ENCODE measurements at regions not wholly inside any gene's neighbourhood (a gene's known extent, or its start where the extent isn't known, plus 50 kb on each side); places are given as distances from the start of the nearest gene placed in this dataset.

DNA sequence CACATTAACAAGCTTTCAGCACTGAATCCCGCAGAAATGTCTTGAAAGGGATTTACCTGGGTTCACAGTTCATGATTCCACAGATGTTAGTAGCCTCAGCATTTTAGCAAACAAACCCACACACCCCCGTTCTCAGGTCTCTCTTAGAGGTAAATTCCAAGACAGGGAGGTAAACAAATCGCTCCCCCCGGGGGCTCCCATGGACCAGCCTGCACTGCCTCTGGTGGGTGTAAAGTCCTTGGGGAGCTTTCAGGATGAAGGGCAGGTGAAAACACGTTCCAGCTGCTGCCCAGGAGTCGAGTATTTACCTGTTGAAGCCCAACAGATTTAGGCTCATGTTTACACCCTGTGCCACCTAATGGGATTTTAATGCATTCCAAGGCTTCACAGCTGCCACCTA lies 187.0 kb upstream of the FOXQ1 start:
- in situ Hi-C loops (cut with HindIII; ENCODE audit: low sequenced_read_pairs) = loop anchor here (5.0 kb wide), 1 partner anchor 32 kb away; no protein-coding TSS in a partner anchor

DNA sequence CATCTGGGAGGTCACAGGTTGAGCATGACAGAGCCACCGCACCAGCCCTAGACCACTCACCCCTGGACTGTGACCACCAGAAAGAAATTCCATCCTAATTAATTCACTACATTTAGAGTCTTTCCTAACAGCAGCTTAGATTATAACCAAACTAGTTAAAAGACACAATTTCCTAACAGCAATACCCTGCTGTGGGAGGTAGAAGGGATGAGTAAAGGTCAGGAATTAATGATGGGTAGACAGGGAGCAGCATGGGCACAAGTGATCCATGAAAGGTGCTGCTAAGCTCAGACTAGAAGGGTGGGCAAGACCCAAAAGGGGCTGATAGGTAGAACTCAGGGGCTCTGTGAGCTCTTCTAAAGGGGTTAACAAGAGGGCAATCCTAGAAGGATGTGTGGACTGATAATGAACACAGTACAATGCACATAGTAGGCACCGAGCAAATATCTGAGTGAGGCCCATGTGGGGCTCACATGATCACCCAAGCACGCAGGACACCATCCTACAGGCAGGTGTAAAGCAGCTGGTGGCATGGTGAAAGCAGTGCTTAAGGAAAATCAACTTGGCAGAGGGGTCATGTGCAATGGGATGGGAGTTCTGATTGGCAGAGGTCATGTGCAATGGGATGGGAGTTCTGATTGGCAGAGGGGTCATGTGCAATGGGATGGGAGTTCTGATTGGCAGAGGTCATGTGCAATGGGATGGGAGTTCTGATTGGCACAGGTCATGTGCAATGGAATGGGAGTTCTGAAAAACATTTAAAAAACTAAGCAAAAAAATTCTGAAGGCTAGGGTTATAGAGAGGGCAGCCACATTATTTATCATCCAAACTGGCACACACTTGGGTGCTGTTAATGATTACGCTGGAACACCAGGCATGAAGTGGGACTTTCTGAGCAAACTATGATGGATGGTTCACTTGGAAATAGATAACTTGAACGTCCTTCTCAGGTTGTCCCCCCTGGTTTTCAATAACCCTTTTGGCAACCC lies 188.2 kb upstream of the FOXQ1 start:
- in situ Hi-C loops (cut with HindIII; ENCODE audit: low sequenced_read_pairs) = loop anchor here (5.0 kb wide), 1 partner anchor 34 kb away; no protein-coding TSS in a partner anchor

DNA sequence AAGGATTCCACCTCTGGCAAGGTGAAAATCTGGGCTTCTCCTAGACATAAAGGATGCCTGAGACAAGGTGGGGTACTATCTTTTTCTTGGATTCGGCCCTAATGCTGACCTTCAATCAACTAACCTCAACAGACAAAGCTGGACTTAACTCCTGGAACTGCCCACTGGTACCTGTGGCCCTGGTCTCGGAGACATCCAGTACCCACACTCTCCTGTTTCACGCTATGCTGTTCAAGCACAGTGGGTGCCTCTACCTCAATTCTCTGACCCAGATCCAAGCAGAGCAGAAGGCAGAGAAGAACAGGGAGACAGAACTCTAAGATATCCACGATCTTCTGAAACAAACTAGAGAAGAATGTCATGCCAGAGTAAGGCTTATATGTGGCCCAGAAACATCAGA lies 189.8 kb upstream of the FOXQ1 start:
- in situ Hi-C loops (cut with HindIII; ENCODE audit: low sequenced_read_pairs) = loop anchor here (5.0 kb wide), 1 partner anchor 35 kb away; no protein-coding TSS in a partner anchor

DNA sequence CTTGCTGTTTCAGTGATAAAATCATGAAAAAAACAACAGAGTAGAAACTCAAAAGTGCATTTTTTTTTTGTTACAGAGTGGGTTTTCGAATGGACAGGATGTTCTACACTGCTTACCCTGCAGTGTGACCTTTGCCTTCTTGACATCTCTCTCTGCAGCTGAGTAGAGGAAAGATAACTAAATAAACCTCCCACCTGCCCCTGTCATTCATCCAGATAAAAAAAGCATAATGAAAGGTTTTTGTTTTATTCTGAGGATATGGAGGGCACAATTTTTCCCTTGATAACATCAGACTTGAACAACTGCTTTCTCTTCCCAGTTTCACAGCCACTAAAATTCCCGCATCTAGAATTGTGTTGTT lies 193.6 kb upstream of the FOXQ1 start:
- in situ Hi-C loops (cut with HindIII; ENCODE audit: low sequenced_read_pairs) = no loop called here

DNA sequence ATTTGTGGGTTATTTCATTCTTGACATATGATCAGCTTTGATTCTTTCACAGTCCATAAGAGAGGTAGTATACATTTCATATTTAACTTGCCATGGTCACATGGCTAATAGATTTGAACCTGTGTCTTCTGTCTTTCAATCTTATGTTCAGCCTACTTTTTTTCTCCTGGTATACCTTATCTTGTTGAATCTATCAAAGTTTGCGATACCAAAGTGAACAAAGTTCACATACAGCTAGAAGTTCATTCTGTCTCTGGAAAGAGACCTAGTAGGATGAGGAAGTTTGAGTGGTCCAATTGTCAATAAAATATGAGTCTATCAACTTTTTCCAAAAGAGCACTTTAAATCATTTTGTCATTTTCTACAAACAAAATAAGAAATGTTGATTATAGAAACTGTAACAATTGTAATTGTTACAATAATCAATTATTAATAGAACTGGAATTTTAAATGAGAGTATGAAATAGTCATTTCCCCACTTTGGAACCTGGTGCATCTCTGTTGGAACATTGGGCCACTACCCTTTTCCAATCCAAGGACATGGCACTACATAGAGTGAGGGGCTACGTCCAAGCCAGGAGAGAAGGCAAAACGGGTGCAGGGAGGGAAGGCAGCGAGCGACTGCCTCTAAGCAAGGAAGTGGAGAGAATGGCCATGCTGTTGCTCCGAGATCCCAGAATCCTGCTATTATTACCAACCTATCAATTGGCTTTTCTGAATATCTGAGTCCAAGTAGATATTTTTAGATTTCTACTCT lies 194.2 kb upstream of the FOXQ1 start:
- in situ Hi-C loops (cut with HindIII; ENCODE audit: low sequenced_read_pairs) = no loop called here

DNA sequence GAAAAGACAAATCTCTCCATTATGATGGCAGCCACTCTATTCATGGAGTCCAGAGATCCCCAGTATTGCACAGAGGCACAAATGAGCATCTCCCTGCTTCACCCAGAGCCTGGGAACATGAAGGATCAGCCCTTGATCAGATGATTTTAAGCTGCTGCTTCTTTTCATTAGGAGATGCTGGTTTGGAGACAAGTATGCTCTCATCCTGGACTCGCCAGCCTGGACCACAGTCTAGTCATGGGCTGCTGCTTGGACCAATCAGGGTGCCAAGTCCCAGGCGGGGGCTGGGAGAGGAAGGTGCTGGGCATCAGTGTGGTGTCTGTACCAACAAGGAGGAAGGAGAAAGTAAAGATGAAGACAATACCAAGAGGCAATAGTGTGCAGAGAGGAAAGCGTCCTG lies 195.7 kb upstream of the FOXQ1 start:
- in situ Hi-C loops (cut with HindIII; ENCODE audit: low sequenced_read_pairs) = no loop called here

DNA sequence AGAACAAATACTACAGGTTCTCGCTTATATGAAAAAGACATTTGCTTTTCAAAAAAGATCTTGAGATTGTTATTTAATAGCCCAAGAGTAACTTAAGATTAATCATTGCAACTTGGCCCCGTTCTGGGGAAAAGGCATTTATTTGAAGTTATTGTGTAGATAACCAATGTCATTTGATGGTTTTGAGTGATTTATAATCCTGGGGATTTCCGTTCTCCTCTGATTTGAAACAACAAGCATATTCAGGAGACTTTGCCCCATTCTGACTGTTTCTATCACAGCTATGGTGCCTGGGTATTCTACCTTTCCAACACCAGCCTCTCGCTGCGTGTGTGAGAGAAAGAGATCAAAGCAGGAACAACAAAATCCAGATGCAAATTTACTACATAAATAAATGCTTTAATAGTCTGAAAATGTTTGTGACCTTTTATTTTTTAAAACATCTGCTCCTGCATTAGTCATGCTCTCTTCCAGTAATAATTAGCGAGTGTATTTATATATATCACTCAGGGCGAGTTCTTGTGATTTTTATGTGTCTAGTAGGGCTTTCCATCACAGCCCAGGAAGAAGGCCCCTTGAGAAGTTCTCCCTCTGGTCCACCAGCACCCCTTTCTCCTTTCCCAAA lies 197.9 kb upstream of the FOXQ1 start:
- in situ Hi-C loops (cut with HindIII; ENCODE audit: low sequenced_read_pairs) = no loop called here

DNA sequence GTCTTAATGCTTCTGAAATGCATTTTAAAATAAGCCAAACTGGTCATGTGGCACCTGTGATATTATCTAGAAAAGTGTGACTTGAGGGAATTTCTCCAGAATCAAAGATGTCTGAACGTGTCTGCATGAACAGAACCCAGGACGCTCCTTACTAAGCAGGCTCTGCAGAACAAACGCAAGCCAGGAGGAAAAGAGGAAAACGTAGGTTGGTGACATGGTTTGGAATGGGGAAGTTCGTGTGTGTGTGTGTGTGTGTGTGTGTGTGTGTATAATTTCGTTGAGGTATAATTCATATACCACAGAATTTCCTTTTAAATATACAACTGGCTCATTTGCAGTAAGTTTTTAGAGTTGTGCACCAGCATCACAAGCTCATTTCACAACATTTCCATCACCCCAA lies 200.5 kb upstream of the FOXQ1 start:
- in situ Hi-C loops (cut with HindIII; ENCODE audit: low sequenced_read_pairs) = no loop called here

DNA sequence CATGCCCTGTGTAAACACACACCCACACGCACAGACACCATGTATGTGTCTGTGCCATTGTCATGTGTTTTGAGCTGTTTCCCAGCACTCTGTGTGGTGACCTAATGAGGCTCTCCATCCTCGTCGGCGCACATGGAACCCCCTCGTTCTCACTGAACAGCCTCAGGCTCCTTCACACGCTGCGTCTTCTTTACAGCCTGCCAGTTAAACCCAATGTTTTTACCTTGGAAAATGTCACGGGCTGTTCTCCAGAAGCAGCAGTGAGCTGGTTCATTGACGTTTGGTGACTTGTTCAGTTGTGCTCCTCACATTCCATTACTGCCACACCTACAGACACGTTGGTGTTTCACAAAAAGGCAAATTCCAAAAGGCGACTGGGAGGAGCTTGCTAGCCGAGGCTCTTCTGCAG lies 201.0 kb upstream of the FOXQ1 start:
- in situ Hi-C loops (cut with HindIII; ENCODE audit: low sequenced_read_pairs) = no loop called here

DNA sequence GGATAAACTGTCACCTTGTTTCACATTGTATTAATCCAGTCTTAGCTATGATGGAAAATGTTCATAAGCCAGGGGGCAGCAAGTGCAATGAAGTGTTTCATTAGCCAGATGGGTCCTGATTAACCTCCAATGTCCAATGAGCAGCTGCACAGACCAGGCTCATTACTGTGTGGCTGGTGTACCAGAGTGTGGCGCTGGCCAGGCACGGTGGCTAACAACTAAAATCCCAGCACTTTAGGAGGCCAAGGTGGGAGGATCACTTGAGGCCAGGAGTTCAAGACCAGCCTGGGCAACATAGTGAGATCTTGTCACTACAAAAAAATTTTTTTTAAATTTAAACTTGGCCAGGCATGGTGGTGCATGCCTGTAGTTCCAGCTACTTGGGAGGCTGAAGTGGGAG lies 201.7 kb upstream of the FOXQ1 start:
- in situ Hi-C loops (cut with HindIII; ENCODE audit: low sequenced_read_pairs) = no loop called here

DNA sequence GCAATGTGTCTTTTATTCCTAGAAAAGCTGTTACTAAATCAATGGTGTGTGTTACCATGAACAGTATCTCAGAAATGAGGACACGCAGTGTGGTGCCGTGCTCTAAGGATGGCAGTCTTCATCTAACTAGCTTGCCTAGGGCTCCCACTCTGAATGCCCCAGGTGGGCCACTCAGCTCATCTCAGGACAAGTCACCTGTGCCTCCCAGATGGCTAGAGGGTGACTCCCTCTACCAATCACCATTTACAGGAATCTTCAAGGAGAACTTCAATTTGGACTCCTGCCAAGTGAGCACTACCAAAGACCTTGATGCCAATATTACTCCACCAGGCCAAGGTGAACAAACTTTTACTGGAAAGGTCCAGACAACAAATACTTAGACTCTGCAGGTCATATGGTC lies 202.8 kb upstream of the FOXQ1 start:
- in situ Hi-C loops (cut with HindIII; ENCODE audit: low sequenced_read_pairs) = no loop called here

DNA sequence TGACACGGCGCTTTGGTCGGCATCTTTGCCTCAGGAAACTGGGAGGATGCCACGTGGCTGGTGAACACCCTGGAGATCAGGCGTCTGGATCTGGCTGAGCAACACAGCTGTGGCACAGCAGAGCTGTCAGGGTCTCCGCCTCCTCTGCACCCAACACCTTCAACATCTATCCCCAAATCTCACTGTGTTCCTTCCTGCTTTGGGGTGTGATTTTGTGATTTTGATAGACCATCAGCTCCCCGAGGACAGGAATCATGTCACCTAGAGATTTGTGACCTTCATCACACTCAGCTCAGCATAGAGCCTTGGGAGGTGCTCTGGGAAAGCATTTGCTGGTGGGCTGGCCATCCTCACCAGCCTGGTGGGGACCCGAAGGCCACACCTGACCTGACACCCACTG lies 203.7 kb upstream of the FOXQ1 start:
- in situ Hi-C loops (cut with HindIII; ENCODE audit: low sequenced_read_pairs) = no loop called here

DNA sequence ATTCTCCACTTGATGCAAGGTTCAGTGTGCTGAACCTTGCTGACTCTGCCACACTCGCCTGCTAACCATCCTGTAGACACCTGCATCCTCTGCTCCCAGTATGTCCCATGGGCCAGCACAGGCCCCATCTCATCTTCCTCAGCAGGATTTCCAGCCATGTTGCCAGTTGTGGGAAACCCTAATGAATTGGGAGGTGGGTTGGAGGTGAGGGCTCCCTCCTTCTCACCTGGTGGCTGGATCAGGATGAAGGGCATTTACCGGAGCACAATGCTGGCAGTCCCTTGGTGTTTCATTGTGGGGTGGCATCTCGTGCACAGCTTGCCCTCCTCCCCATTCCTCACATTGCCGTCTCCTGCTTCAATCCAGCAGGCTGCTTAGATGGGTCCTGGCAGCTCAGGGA lies 204.3 kb upstream of the FOXQ1 start:
- in situ Hi-C loops (cut with HindIII; ENCODE audit: low sequenced_read_pairs) = no loop called here

DNA sequence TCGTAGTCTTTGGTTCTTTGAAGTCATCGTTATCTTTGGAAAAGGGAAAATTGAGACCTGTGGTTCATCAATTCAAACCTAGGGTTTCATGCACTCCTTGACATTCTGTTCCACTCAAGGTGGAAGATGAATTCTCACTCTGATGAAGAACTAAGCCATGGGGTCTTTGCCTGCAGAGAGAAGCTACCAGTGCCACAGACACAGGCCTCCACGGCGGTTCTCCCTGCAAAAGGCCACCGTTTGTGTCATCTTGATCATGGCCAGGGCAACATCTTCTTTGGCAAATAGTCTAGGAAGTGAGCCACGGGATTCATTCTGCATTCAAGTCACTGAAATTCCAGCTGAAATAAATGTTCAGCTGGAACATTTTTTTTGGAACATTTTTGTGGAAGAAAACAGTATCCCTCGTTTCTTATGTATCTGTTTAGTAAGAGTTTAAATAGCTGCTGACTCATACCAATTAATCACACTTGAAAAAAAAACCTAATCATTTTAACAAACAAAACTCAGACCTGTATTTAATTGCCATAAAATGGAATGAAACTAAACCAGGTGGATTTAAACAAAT lies 206.0 kb upstream of the FOXQ1 start:
- in situ Hi-C loops (cut with HindIII; ENCODE audit: low sequenced_read_pairs) = no loop called here

DNA sequence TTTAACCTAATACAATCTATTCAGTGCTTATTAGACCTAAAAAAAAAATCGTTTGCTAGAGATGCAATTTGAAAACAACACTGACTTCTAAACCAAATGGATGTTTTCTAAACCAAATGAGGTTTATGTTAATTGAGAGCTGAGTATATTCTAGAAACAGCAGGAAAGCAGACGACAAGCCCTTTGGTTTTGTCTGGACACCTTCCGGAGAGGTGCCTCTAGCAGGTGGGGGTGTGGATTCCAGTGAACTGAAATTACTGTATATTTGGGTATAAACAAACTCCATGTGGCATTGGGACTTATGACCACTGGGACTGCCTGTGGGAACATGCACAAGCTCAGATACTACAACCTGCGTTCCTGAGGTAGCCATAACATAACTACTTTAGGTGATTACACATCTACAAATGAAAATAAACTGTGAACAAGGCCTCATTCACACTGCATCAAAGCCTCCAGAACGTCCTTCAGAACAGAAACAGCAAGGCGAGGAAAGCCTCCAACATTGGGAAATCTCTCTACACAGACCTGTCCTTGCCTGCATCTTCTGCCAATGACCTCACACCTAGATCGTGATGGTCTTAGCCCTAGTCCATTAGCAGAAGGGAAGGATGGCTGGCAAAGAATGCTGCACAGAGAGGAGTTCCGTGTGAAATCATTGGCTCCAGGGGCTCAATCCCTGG lies 206.8 kb upstream of the FOXQ1 start:
- in situ Hi-C loops (cut with HindIII; ENCODE audit: low sequenced_read_pairs) = no loop called here

DNA sequence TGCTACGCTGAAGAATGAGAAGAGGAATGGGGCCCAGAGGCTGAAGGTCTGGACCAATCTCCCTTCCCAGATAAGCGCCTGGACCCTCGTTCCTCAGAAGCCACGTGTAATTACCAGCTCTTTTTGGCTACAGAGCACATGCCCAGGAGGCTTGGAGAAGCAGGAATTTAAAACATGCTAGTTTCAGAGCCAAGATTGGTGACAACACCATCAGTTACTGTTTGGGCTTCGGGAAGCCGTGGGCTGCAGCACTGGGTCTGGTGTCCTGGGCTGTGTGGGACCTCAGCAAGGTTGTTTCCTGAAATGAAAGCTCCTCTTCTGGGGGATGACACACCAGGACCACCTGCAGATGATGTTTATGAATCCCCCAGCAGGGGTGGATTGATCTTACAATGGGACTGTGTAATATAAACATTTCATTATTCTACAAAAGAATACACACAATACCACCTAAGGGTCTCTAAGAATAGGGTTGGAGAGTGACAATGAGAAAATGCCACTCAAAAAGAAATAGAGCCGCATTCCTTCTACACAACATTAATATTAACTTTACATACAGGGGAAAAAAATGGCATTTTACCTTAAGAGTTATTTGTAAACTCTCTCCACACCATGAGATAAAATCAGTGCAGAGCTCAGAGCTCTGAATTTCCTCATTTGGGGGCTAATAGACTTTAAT lies 207.8 kb upstream of the FOXQ1 start:
- in situ Hi-C loops (cut with HindIII; ENCODE audit: low sequenced_read_pairs) = no loop called here

DNA sequence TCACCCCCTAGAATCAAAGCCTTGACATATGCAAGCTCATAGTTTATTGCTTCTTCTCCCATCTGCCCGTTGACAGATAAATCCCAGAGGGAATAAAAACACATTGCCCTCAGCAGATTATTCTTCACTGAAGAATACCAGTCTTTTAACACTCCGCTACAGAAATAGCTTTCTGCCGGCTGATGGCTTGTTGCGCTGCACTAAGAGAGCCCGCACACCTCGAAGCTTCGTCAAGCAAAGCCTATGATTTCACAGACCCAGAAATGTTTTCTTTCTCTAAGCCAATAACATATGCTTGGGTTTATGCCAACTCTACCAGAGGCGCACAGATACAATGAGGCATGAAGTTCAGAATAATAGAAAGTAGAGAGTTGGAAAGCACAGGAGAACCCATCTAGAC lies 208.9 kb upstream of the FOXQ1 start:
- in situ Hi-C loops (cut with HindIII; ENCODE audit: low sequenced_read_pairs) = no loop called here

DNA sequence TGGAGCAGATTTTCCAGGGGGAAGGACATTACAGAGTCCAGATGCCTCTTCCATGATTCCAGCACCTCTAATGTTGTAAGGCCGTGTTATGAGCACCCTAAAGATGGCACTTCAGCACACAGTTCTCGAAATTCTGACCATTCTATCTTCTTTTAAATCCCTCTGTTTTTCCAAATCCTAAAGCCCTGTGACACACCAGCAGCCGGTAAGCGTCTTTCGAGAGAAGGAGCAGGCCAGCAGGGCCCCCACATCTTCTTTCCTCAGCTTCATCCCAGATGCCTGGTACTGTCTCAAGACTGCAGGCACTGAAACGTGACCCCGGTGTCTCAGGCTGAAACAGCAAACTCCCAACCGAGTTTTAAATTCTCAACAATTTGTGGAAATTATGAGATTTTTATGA lies 211.6 kb upstream of the FOXQ1 start:
- in situ Hi-C loops (cut with HindIII; ENCODE audit: low sequenced_read_pairs) = no loop called here

DNA sequence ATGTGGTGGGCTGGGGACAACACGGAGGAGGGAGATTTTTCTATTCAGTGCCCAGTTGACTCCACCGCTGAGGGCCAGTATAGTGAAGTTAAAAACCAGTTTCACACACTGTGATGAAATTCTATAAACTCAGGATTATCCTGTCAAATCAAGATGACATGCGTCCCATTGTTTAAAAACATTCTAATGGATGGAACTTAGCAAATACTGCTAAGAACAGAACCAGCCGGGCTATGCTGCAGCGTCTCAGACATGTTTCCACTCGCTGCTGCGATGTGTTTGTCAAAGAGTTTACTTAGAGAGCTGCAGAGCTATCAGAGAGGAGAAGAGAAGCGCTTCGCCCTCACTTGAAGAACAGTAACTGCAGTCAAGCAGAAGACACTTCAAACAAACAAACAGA lies 212.6 kb upstream of the FOXQ1 start:
- in situ Hi-C loops (cut with HindIII; ENCODE audit: low sequenced_read_pairs) = no loop called here

Measured in endothelial cell of hepatic sinusoid (primary cell).